HG02943 (cell line): ENCODE measurements at regions not wholly inside any gene's neighbourhood (a gene's known extent, or its start where the extent isn't known, plus 50 kb on each side); places are given as distances from the start of the nearest gene placed in this dataset.

Source experiments
- ATAC-seq: cut with Tn5 transposase; IDR thresholded peaks from one replicate; pipeline ENCODE4 v1.9.1; 2021; ENCODE audit warnings: mild to moderate bottlenecking, low read depth, moderate library complexity; ENCODE audit not compliant: unreplicated experiment

- no peak for ATAC-seq
These were observed 200.1 kb upstream of the KBTBD8 start for GRCh38 chr3:66797889-66798560.

GRCh38 chr3:66800941-66801545, 197.1 kb upstream of the KBTBD8 start:
- ATAC-seq = no peak

- no peak for ATAC-seq
These were observed 194.9 kb upstream of the KBTBD8 start for GRCh38 chr3:66803206-66803605.

- ATAC-seq = no peak
These were observed 194.1 kb upstream of the KBTBD8 start for GRCh38 chr3:66803721-66804695.

- no peak for ATAC-seq
These were observed 189.1 kb upstream of the KBTBD8 start for GRCh38 chr3:66808891-66809594.

- no peak for ATAC-seq
These were observed 188.5 kb upstream of the KBTBD8 start for GRCh38 chr3:66809595-66809958.

- ATAC-seq = no peak
These were observed 186.0 kb upstream of the KBTBD8 start for GRCh38 chr3:66812136-66812535.

GRCh38 chr3:66812741-66813140, 185.4 kb upstream of the KBTBD8 start:
- no peak for ATAC-seq

GRCh38 chr3:66816090-66816761, 181.9 kb upstream of the KBTBD8 start:
- peak; percentile 66 for ATAC-seq

GRCh38 chr3:66817951-66818557, 180.1 kb upstream of the KBTBD8 start:
- ATAC-seq = no peak

GRCh38 chr3:66819993-66820501, 178.1 kb upstream of the KBTBD8 start:
- no peak for ATAC-seq

GRCh38 chr3:66822186-66823008, 175.7 kb upstream of the KBTBD8 start:
- peak; percentile 83 for ATAC-seq

GRCh38 chr3:66823009-66823397, 175.1 kb upstream of the KBTBD8 start:
- ATAC-seq = no peak

GRCh38 chr3:66823532-66823931, 174.6 kb upstream of the KBTBD8 start:
- ATAC-seq = no peak

GRCh38 chr3:66825375-66825774, 172.7 kb upstream of the KBTBD8 start:
- no peak for ATAC-seq

GRCh38 chr3:66827726-66828125, 170.4 kb upstream of the KBTBD8 start:
- no peak for ATAC-seq

GRCh38 chr3:66828303-66828702, 169.8 kb upstream of the KBTBD8 start:
- no peak for ATAC-seq

GRCh38 chr3:66830301-66830700, 167.8 kb upstream of the KBTBD8 start:
- ATAC-seq = no peak

GRCh38 chr3:66831931-66832330, 166.2 kb upstream of the KBTBD8 start:
- ATAC-seq = no peak
